Peyer's patch (tissue), 4 donors: ENCODE measurements at regions not wholly inside any gene's neighbourhood (a gene's known extent, or its start where the extent isn't known, plus 50 kb on each side); places are given as distances from the start of the nearest gene placed in this dataset.

ENCODE experiments used
- CTCF ChIP-seq, 6 experiments: fragments of 450-650 bp in 4 of 6; fragments of 200-600 bp in 2 of 6; sonication (generic) in 1 of 6; IDR thresholded peaks; one replicate each; pipeline ENCODE4 v1.5.1; 2017 to 2019; ENCODE audit warnings: antibody characterized with exemption in 6 of 6, mild to moderate bottlenecking in 3 of 6, moderate library complexity in 1 of 6
- POLR2A ChIP-seq, 2 donors: fragments of 450-650 bp; IDR thresholded peaks; one replicate each; pipeline ENCODE4 v1.5.1; 2017; ENCODE audit warnings: antibody characterized with exemption in 2 of 2, mild to moderate bottlenecking in 2 of 2, moderate library complexity in 2 of 2

GRCh38 chr14:86022031-86022629 lies 492.2 kb downstream of the FLRT2 start:
- TF ChIP-seq POLR2A (IDR thresholded peaks at IDR 0.05) (no peak), CTCF (IDR thresholded peaks at IDR 0.05) (no peak)
